Mesenchymal stem cell (in vitro differentiated cells and primary cell): ENCODE measurements at regions not wholly inside any gene's neighbourhood (a gene's known extent, or its start where the extent isn't known, plus 50 kb on each side); places are given as distances from the start of the nearest gene placed in this dataset.
A peak's percentile ranks its signal among the peaks of the same experiment; 100 is the strongest.

Source experiments
- DNase-seq: peaks from one replicate; pipeline ENCODE4 v3.0.0-alpha.2; 2013
- H2AFZ ChIP-seq: one replicate; pipeline ENCODE4 v1.6.1; 2013; ENCODE audit warnings: low read depth, mild to moderate bottlenecking, control low read depth, inconsistent platforms, low read length, moderate library complexity
- H2AK5ac ChIP-seq: 2 replicates; pipeline ENCODE4 v1.6.1; 2013; ENCODE audit warnings: low read length, moderate library complexity, mild to moderate bottlenecking, inconsistent platforms; ENCODE audit not compliant: severe bottlenecking
- H2BK120ac ChIP-seq: one replicate; pipeline ENCODE4 v1.6.1; 2013; ENCODE audit warnings: low read depth, mild to moderate bottlenecking, inconsistent platforms, low read length, moderate library complexity
- H2BK12ac ChIP-seq, 2 experiments: one replicate each; pipeline ENCODE4 v1.6.1; 2013; ENCODE audit warnings: inconsistent platforms in 2 of 2, low read length in 2 of 2, mild to moderate bottlenecking in 2 of 2, moderate library complexity in 2 of 2, control low read depth in 1 of 2
- H2BK15ac ChIP-seq: one replicate; pipeline ENCODE4 v1.6.1; 2013; ENCODE audit warnings: mild to moderate bottlenecking, low read depth, inconsistent platforms; ENCODE audit not compliant: poor library complexity, severe bottlenecking
- H2BK5ac ChIP-seq: 2 replicates; pipeline ENCODE4 v1.6.1; 2013; ENCODE audit warnings: low read depth, mild to moderate bottlenecking, low read length, control low read depth, inconsistent platforms; ENCODE audit not compliant: poor library complexity, severe bottlenecking
- H3K14ac ChIP-seq, 2 experiments: one replicate each; pipeline ENCODE4 v1.6.1; 2013; ENCODE audit warnings: inconsistent platforms in 2 of 2, low read length in 2 of 2, control low read depth in 1 of 2, mild to moderate bottlenecking in 1 of 2, moderate library complexity in 1 of 2
- H3K18ac ChIP-seq, 2 experiments: one replicate each; pipeline ENCODE4 v1.6.1; 2013; ENCODE audit warnings: inconsistent platforms in 2 of 2, low read length in 2 of 2, control low read depth in 1 of 2, low read depth in 1 of 2, mild to moderate bottlenecking in 1 of 2
- H3K23ac ChIP-seq, 2 experiments: one replicate each; pipeline ENCODE4 v1.6.1; 2013; ENCODE audit warnings: inconsistent platforms in 2 of 2, low read length in 2 of 2, mild to moderate bottlenecking in 2 of 2, moderate library complexity in 2 of 2, control low read depth in 1 of 2
- H3K27ac ChIP-seq: 2 replicates; pipeline ENCODE4 v1.5.1; 2013; ENCODE audit warnings: mild to moderate bottlenecking, moderate library complexity, low read length, control low read depth, inconsistent platforms; ENCODE audit not compliant: poor library complexity, severe bottlenecking
- H3K27me3 ChIP-seq, 2 experiments: 2 replicates each; pipeline versions ENCODE4 v1.6.1 to v1.7.0; 2013; ENCODE audit warnings: low read length in 2 of 2, mild to moderate bottlenecking in 2 of 2, moderate library complexity in 2 of 2, control low read depth in 1 of 2, inconsistent platforms in 1 of 2; ENCODE audit not compliant: control insufficient read depth in 1 of 2, insufficient read depth in 1 of 2
- H3K36me3 ChIP-seq, 2 experiments: 2 replicates each; pipeline versions ENCODE4 v1.6.1 to v1.7.0; 2013; ENCODE audit warnings: low read length in 2 of 2, control low read depth in 1 of 2, inconsistent platforms in 1 of 2, low read depth in 1 of 2, mild to moderate bottlenecking in 1 of 2; ENCODE audit not compliant: insufficient read depth in 2 of 2, control insufficient read depth in 1 of 2
- H3K4ac ChIP-seq, 2 experiments: one replicate each; pipeline ENCODE4 v1.6.1; 2013; ENCODE audit warnings: inconsistent platforms in 2 of 2, low read length in 2 of 2, mild to moderate bottlenecking in 2 of 2, moderate library complexity in 2 of 2, control low read depth in 1 of 2, low read depth in 1 of 2
- H3K4me1 ChIP-seq: 2 replicates; pipeline ENCODE4 v1.6.1; 2013; ENCODE audit warnings: low read depth, low read length, control low read depth; ENCODE audit not compliant: control insufficient read depth, insufficient read depth
- H3K4me2 ChIP-seq: 2 replicates; pipeline ENCODE4 v1.6.1; 2013; ENCODE audit warnings: low read length, mild to moderate bottlenecking, inconsistent platforms; ENCODE audit not compliant: poor library complexity, severe bottlenecking
- H3K4me3 ChIP-seq, 2 experiments: 2 replicates each; pipeline versions ENCODE4 v1.5.1 to v1.7.0; 2013; ENCODE audit warnings: low read length in 2 of 2, mild to moderate bottlenecking in 2 of 2, control low read depth in 1 of 2, low read depth in 1 of 2; ENCODE audit not compliant: insufficient read depth in 1 of 2
- H3K79me1 ChIP-seq: replicated peaks from 2 replicates; pipeline ENCODE4 v1.6.1; 2013; ENCODE audit warnings: mild to moderate bottlenecking, control low read depth, low read length, inconsistent platforms; ENCODE audit not compliant: poor library complexity, severe bottlenecking
- H3K9ac ChIP-seq: 2 replicates; pipeline ENCODE4 v1.7.0; 2013; ENCODE audit warnings: mild to moderate bottlenecking, low read length, moderate library complexity
- H3K9me3 ChIP-seq: 2 replicates; pipeline ENCODE4 v1.7.0; 2013; ENCODE audit warnings: mild to moderate bottlenecking, low read length; ENCODE audit not compliant: control insufficient read depth
- H4K8ac ChIP-seq: one replicate; pipeline ENCODE4 v1.6.1; 2013; ENCODE audit warnings: inconsistent platforms, mild to moderate bottlenecking, low read length, moderate library complexity
- H4K91ac ChIP-seq: one replicate; pipeline ENCODE4 v1.6.1; 2013; ENCODE audit warnings: mild to moderate bottlenecking, low read length, inconsistent platforms
- WGBS: methylation state at CpG from one replicate; pipeline ENCODE4 v1.1.7; 2013; ENCODE audit warnings: mixed read lengths; 5-methylcytosine and 5-hydroxymethylcytosine counted together

DNA sequence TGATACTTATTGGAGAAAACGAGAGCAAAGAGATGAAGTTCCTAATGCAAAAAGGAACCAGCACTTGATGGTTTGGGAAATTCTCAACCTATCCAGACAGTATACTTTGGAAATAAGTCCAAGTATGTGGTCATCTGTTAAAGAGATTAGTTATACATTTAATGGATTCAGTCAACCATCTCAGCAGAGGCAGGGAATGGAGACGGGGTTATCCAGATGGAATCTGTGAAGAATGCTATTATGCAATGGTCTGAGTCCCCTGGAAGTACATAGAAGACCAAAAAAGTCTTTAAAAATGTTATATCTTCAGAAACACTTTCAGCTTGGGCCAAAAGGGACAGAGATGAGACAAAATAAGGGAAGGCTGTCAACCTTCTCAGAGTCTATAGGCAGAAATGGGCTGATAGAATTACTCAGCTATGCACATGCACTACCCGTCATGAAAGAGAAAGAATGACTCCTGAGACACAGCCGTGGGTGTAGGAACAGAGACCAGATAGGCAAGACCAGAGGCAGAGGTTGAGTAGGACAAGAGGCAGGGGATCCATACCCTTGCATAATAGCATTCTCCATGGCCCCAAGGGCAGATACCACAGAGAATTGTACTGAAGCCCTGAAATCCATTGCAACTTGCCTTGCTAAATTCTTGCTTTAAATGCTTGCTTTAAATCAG is 738.8 kb upstream of the POT1 start:
- Histone ChIP-seq H3K9ac (no peak overlapping the region), H4K8ac (peak overlapping the region; percentile 41), H2BK120ac (no peak overlapping the region), H4K91ac (peak overlapping the region; percentile 52), H3K18ac (no peak overlapping the region), H3K23ac (no peak overlapping the region), H2BK12ac (peak overlapping the region in 1 of 2 experiments; percentile 4), H2AFZ (no peak overlapping the region), H3K27me3 (no peaks in the 10 kb centered on the region), H3K4me3 (no peak overlapping the region), H3K9me3 (no peaks in the 10 kb centered on the region), H3K36me3 (no peaks in the 10 kb centered on the region), H2BK15ac (peak overlapping the region; percentile 100), H3K4ac (peak overlapping the region in 1 of 2 experiments; percentile 2), H3K79me1 (no peaks in the 10 kb centered on the region), H3K4me2 (no peak overlapping the region), H3K4me1 (peaks cover 2% of the 10 kb centered on the region), H3K14ac (no peak overlapping the region), H3K27ac (peak overlapping the region; percentile 90), H2BK5ac (no peak overlapping the region), H2AK5ac (peak overlapping the region; percentile 7)
- WGBS: 100% methylated on average over 3 of the region's 4 CpGs
- DNase-seq: peak; percentile 26

DNA sequence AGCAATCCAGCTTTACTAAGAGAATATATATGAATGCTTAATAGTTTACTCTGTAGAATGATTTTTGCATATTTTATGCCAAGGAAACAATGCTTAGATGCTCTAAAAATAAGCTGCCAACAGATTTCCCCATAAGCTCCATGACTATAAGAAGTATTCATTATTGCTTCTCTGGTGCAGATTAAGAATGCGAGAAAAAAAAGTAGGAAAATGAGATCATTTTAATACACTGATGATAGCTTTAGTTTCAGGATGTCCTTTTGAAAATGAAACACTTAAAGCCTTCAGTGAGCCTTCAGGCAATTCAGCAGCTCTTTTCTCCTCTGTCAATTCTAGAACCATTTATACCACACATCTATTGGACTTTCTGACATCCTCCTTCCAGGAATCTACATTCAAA is 735.0 kb upstream of the POT1 start:
- Histone ChIP-seq H3K36me3 (no peaks in the 10 kb centered on the region), H2AFZ (no peak overlapping the region), H3K27ac (peak overlapping the region; percentile 43), H3K9me3 (no peaks in the 10 kb centered on the region), H2BK15ac (no peak overlapping the region), H2BK5ac (no peak overlapping the region), H3K4me1 (peaks cover 4% of the 10 kb centered on the region), H3K9ac (no peak overlapping the region), H4K91ac (no peak overlapping the region), H3K18ac (no peak overlapping the region), H3K14ac (no peak overlapping the region), H3K23ac (no peak overlapping the region), H3K4me3 (no peak overlapping the region), H3K27me3 (no peaks in the 10 kb centered on the region), H3K4ac (no peak overlapping the region), H2BK120ac (no peak overlapping the region), H2BK12ac (no peak overlapping the region), H3K4me2 (no peak overlapping the region), H4K8ac (no peak overlapping the region), H3K79me1 (no peaks in the 10 kb centered on the region), H2AK5ac (no peak overlapping the region)
- WGBS: no CpG with 5 or more reads among the region's 1 CpG
- DNase-seq: no peak

DNA sequence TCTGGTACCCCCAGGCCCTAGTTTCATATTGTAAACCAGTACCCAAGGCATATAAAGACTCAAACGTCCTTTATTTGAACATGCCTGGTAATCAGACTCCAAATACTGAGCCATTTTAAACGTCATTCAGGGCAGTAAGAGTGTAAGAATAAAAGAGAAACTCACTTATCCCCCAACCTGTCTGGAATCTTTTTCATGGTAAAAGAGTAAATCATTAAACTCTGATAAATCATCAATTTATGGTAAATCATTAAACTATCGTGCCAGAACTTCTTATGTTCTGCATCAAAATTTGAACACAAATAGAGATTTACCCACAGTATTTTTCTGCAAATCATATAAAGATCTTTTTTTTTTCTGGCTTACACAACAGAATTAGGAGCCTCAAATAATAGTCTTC is 734.3 kb upstream of the POT1 start:
- H4K8ac ChIP-seq: no peak overlapping the region
- no peaks in the 10 kb centered on the region for H3K79me1 ChIP-seq
- DNase-seq: no peak
- H3K4me1 ChIP-seq: peaks cover 4% of the 10 kb centered on the region
- peak overlapping the region; percentile 68 for H3K27ac ChIP-seq
- 88% methylated on average over 2 of the region's 3 CpGs for WGBS
- no peak overlapping the region for H2BK12ac ChIP-seq
- no peaks in the 10 kb centered on the region for H3K9me3 ChIP-seq
- H2BK15ac ChIP-seq: no peak overlapping the region
- H3K9ac ChIP-seq: no peak overlapping the region
- H2BK120ac ChIP-seq: no peak overlapping the region
- H3K4me2 ChIP-seq: no peak overlapping the region
- no peak overlapping the region for H2BK5ac ChIP-seq
- H4K91ac ChIP-seq: no peak overlapping the region
- no peak overlapping the region for H2AFZ ChIP-seq
- H3K4ac ChIP-seq: no peak overlapping the region
- H3K18ac ChIP-seq: no peak overlapping the region
- H3K14ac ChIP-seq: no peak overlapping the region
- H3K23ac ChIP-seq: no peak overlapping the region
- H3K27me3 ChIP-seq: no peaks in the 10 kb centered on the region
- H3K36me3 ChIP-seq: no peaks in the 10 kb centered on the region
- no peak overlapping the region for H3K4me3 ChIP-seq
- no peak overlapping the region for H2AK5ac ChIP-seq

DNA sequence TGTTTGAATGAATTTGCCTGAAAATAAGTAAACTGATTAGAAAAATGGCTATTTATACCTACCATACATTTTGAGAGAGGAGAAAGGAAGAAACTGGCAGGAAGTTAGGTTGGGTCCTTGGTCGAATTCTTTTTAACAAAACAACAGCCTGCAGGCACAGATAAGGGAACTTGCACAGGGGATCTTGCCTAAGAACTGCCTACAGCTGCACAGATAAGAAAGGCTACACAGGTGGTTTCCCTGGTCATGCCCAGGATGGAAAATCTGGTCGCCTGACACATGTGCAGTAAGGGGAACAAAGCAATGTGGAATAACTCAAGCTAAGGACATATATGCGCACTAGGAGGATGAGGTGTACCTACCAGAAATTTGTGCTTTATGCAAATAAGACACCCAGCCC is 732.1 kb upstream of the POT1 start:
- peak overlapping the region in 1 of 2 experiments; percentile 84 for H2BK12ac ChIP-seq
- H3K36me3 ChIP-seq: no peaks in the 10 kb centered on the region
- H2BK5ac ChIP-seq: no peak overlapping the region
- H3K4ac ChIP-seq: no peak overlapping the region
- H3K4me3 ChIP-seq: no peak overlapping the region
- no peak overlapping the region for H3K14ac ChIP-seq
- H3K4me2 ChIP-seq: no peak overlapping the region
- H3K79me1 ChIP-seq: no peaks in the 10 kb centered on the region
- H3K27me3 ChIP-seq: no peaks in the 10 kb centered on the region
- H3K27ac ChIP-seq: no peak overlapping the region
- peak overlapping the region; percentile 40 for H2AK5ac ChIP-seq
- no peaks in the 10 kb centered on the region for H3K9me3 ChIP-seq
- H2BK15ac ChIP-seq: no peak overlapping the region
- DNase-seq: no peak
- no peak overlapping the region for H3K23ac ChIP-seq
- H4K8ac ChIP-seq: no peak overlapping the region
- no peak overlapping the region for H3K9ac ChIP-seq
- no peak overlapping the region for H4K91ac ChIP-seq
- no peak overlapping the region for H2BK120ac ChIP-seq
- no peak overlapping the region for H2AFZ ChIP-seq
- 81% methylated on average over 3 of the region's 3 CpGs for WGBS
- H3K4me1 ChIP-seq: peaks cover 2% of the 10 kb centered on the region
- no peak overlapping the region for H3K18ac ChIP-seq
